ENCODE measurements at regions not wholly inside any gene's neighbourhood (a gene's known extent, or its start where the extent isn't known, plus 50 kb on each side); places are given as distances from the start of the nearest gene placed in this dataset.

DNA sequence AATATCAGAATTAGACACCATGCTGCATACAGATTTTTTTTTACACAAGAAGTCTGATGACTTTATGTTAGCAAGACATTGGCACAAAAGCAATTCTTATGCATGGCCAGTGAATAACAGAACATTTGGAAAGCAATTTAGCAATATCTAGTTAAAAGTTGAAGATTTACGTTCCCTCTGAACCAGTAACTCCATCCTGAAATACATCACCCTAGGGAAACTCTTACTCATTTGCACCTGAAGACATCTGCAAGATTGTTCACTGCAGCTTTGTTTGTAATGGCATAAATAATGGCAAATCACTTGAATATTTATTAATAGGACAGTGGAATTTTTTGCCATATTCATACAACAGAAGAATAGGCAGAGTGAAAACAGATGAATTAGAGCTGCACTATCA lies 670.0 kb upstream of the NOVA1 start:
- TF ChIP-seq EGR1 (IDR thresholded peaks at IDR 0.05) (no peak), EP300 (IDR thresholded peaks at IDR 0.05; ENCODE audit: borderline replicate concordance) (no peak)
- TF ChIP-seq, protein P1, sequence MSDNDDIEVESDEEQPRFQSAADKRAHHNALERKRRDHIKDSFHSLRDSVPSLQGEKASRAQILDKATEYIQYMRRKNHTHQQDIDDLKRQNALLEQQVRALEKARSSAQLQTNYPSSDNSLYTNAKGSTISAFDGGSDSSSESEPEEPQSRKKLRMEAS (IDR thresholded peaks at IDR 0.05): no peak
